HPDE6-E6E7 (cell line): ENCODE measurements at regions not wholly inside any gene's neighbourhood (a gene's known extent, or its start where the extent isn't known, plus 50 kb on each side); places are given as distances from the start of the nearest gene placed in this dataset.

Experiments used
- DNase-seq: peaks from one replicate; pipeline ENCODE4 v3.0.0; 2011; ENCODE audit warnings: missing footprints; ENCODE audit errors: extremely low spot score

DNA sequence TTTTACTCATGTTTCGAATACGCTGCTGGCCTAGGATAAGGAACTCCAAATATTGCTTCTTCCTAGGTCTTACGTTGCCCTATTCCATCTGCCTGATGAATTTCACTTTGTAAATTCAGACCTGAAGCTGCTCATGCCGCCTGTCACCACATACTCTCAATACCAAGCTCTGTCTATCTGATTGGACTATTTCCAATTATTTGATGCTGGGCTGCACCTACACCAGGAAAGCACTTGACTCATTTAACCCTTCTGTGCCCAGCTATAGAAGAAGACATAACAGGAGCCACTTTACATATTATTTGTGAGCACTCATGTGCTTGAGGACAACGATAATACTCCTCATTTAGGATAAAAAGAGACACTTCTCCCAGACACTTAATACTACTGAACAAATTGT lies 1293.9 kb upstream of the LRRTM1 start:
- DNase-seq, result no peak

- no peak for DNase-seq
Observed at GRCh38 chr2:81589406-81589805, 1284.9 kb upstream of the LRRTM1 start.

DNA sequence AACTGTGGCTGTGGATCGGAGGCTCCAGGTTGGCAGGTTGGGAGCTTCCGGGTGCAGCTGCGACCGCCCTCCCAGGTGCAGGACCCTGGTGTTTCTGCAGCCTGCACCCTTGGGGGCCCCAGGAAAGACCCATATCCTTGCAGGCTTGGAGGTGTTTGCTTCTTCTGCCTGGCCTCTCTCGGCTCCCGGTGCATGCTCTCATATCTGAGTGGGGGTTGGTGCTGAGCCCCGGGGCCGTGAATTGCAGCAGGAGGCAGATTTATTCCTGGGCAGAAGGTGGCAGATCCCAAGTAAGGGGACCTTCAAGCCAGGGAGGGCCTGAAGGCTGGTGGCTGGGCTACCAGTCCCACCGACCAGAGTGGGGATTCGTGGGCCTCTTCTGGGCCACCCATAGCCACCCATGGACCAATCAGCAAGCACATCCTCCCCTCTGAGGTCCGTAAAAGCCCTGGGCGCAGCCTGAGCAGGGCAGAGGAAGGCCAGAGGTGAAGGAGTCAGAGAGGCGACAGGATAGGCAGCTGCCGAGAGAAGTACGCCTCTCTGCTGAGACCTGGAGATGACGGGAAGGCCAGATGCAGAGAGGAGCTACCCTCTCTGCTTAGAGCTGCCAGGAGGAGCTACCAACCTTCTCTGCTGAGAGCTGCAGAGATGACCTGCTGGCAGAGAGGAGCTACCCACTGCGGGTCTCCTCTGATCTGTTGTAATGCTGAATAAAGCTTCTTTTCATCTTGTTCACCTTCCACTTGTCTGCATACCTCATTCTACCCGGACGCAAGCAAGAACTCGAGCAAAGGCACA lies 1279.0 kb upstream of the LRRTM1 start:
- no peak for DNase-seq

- DNase-seq, result no peak
Observed at GRCh38 chr2:81576713-81577112, 1272.2 kb upstream of the LRRTM1 start.

DNA sequence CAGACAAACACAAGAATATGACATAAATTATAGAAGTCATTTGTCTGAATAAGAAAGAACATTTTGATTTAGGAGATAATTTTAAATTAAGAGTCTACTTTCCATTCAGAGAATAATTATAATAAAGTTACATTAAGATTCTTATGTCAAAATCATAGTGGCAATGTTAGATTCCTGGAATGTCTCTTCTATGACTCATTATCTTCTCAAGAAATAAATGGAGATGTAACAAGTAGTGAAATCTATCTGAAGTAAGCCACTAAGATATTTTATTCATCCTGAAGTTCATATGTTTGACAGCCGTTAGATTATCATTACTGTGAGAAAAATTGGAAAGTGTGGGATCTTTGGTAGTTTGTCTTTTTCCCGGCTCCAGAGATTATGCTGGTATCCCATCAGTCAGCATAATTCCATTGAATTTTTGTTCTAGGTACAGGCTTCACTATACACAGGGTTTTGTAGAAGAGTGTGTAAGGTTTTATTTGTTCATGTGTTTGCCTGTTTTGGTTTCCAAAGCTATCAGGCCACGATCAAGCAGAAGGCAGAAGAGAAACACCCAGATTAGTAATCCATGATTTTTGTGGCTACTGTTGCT lies 1246.6 kb upstream of the LRRTM1 start:
- no peak for DNase-seq

- no peak for DNase-seq
Observed at GRCh38 chr2:81550277-81550676, 1245.7 kb upstream of the LRRTM1 start.

DNA sequence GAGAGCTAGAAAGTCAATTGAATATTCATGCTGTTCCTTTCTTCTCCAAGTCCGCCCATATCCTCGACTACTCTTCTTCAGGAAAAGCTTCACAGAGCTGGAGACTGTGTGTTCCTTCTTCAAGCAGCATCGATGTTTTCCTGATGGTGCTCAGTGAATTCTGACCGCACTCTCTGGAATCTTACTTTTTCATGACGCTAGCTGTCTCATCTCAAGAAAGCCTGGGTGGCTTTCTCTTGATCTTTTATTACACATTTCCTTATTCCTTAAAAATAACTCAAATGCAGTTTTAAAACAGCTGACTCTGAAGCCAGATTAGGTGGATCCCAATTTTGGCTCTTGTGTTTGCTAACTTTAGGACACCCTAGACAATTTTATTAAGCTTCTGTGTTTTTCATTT lies 1245.1 kb upstream of the LRRTM1 start:
- no peak for DNase-seq

DNA sequence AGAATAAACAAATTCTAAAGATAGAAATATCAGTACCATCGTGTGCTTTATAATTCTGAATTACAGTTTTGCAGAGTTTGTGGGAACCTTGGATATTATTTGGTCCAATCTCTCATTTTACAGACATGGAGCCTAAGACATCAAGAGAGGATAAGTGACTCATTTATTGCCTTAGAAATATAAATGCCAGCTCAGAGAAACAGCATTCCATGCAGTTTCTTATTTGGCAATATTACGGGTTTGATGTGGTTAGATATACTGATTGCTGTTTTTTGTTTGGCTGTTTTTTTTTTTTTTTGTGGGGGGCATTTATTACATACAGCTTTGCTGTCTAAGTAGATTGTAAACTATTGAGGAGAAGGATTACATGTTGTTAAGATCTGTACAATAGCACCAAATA lies 1241.1 kb upstream of the LRRTM1 start:
- no peak for DNase-seq

GRCh38 chr2:81542119-81542518 lies 1237.6 kb upstream of the LRRTM1 start:
- DNase-seq, result peak; percentile 8

DNA sequence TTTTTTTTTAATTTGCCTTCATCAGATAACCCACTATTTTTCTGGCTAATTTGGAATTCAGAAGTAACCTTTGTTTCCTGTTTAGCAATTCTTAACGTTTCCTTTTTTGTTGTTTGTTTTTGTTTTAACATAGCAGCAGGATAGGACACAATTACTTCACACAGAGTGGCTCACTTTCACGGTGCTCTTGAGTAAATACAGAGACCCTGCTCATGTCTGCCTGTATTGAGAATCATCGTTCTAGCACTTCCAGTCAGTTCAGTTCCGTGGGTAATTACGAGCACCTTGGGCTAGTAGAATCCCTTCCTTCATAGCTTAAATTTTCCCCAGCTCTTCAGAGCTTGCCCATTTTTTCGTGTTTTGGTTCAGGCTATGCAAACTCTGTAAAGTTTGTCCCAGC lies 1225.4 kb upstream of the LRRTM1 start:
- DNase-seq, result no peak

DNA sequence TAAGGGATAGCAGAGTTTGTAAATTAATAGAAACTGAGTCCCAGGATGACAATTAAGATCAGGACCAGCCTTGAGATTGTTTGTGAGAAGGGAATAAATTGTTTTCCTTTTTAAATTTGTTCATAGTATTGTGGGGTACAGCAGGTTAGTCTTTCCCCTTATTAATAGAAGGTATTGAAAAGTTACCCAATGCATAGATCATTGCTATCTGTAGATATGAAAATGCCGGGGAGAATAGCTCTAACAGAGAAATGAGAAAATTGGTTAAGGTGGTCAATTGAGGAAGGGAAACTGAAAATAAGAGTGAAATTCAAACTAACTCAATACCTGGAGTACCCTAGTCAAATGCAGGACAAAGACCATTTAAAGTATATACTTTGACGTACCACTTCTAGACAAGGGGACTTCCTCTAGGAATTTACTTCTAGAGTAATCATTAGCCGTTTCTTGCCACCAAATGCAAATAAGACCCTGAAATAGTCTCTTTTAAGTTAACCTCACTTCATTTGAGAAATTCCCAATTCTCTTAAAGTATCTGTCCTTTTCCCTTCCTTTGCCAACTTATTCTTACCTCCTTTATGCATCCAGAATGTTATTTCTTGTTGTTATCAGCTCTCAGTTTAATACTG lies 1224.4 kb upstream of the LRRTM1 start:
- no peak for DNase-seq

DNA sequence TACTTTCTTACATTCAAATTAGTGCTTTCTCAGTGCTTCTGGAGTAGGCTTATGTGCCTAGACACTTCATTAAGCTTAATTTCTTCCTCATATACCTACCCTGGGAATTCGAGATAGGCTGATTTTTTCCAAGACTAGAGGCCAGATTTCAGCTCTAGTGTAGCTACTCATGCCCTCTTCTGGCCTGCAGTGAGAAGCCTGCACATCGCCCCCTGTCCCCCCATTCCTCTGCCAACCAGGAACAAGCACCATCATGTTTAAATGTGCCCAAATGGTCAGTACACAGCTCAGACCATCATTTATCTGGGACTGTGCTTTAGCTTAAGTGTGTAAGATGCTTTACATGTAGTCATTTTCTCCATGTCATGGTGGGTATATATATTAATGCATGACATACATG lies 1218.8 kb upstream of the LRRTM1 start:
- DNase-seq, result no peak

DNA sequence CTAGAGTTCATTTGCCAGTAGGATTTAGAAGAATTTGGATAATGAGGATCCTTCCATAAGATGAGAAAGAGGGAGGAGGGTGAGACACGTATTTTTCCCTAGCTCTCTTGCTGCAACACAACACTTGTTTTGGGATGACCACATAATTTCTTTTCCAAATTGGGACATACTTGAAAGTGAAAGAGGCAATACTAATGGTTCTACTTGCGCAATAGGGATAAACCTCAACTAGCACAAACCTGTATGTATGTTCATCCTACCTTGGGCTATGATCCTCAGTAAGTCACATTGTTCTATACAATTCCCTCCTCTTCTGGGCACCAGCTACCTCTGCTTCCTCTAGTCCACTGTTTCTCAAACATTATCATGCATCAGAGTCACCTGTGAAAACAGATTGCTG lies 1208.8 kb upstream of the LRRTM1 start:
- DNase-seq, result no peak

DNA sequence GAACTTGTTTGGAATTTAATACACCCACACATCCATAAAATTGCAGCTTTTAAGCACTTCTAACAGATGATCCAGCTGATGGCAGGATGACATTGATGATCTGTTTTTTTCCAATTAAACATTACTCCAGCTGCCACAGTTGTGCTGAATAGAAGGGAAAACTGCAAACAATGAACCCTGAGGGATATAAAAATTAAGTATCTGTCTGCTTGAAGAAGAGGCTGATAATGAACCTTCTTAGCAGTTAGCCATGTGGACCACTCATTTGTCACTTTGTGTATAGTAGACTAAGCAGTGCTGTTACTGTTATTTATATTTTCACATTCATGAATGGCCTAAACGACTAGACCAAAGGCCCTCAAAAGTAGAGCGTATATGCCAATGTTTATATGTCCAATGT lies 1201.0 kb upstream of the LRRTM1 start:
- DNase-seq, result no peak

GRCh38 chr2:81495556-81495955 lies 1191.0 kb upstream of the LRRTM1 start:
- peak; percentile 37 for DNase-seq

DNA sequence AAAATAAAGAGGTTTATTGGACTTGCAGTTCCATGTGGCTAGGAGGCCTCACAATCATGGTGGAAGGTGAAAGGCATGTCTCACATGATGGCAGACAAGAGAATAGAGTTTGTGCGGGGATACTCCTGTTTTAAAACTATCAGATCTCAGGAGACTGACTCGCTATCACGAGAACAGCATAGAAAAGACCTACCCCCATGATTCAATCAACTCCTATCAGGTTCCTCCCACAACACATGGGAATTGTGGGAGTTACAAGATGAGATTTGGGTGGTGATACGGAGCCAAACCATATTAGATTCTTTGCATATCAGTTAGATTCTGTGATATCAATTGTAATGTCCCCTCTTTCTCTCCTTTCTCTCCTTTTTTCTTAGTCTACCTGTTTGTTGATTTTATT lies 1178.7 kb upstream of the LRRTM1 start:
- no peak for DNase-seq

- DNase-seq, result no peak
Observed at GRCh38 chr2:81481994-81482368, 1177.4 kb upstream of the LRRTM1 start.

DNA sequence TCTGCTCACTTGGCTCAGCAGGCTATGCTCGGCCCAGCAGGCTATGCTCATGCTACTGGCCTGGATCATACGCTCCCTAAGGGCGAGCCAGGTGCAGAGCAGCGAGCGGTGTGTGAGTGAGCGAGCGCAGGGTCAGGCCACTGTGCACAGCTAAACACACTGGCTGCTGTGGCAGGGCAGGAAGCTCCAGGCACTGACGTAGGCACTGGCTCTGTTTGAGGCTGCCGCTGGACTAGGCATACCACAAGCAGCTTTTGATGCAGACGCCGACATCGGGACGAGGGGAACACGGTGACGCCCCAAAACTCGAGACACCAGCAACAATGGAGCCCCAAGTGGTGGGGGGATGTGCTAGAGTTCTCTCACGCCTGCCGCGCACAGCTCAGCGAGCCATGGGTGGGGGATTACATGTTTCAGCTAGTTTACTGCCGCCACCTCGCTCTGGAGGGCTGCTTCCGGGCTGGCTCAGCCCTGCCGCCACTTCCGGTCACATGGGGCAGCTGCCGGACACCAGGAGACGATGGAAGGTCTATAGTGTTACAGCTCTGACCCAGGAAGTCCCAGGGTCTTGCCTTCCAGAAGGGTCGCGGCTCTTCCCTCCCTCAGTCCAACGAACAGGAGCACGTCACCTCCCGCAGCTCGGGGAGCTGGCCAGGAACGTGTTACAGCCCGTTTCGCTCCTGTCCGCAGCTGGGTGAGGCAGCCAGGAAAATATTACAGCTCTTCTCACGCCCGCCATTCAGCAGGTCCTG lies 1176.9 kb upstream of the LRRTM1 start:
- no peak for DNase-seq

DNA sequence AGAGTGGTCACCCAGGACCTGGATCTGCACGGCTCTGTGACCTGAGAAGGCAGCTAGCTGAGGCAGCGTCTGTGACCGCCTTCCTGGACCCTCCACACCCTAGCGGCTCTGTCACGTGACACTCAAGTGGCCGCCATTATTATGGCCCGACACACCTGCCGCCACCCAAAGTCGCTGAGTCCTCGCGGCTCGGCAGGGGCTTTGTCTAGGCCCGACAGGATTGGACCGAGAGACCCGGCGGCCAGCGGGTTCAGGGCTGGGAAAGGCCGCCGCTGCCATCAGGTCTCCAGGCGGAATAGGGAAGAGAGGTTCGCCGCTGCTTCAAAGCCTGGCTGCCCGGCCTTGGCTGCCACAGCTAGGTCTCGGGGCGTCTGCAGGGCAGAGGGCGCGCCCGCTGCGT lies 1162.5 kb upstream of the LRRTM1 start:
- no peak for DNase-seq

GRCh38 chr2:81462420-81462819 lies 1157.9 kb upstream of the LRRTM1 start:
- DNase-seq, result no peak

GRCh38 chr2:81445176-81445575 lies 1140.6 kb upstream of the LRRTM1 start:
- peak; percentile 3 for DNase-seq

DNA sequence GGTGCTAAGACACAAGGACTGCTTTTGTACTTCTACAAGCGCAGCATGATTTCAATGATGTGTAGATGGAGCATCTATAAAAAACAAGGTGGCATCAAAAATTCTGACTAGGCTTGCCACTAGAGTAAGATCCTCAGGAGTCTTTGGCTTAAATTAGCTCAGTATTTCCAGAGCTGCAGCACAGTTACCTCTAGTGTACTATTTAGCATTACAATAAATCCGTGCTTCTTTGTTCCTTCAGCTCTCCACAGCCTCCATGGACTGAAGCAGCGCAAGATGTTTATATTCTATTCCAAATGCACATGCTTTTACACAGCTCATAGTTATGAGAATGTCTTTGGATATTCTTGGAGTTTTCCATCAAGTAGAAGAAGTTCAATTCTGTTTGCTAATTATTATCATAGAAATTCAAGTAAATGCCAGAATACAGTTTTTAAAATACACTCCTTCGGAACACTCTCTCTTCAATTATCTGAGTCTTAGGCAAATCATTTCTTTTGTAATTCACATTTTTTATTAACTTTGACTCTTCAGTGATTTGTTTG lies 1133.0 kb upstream of the LRRTM1 start:
- DNase-seq, result no peak
